ENCODE measurements at regions not wholly inside any gene's neighbourhood (a gene's known extent, or its start where the extent isn't known, plus 50 kb on each side); places are given as distances from the start of the nearest gene placed in this dataset.

- no peak for DNase-seq
- Histone ChIP-seq H3K4me3 (ENCODE audit: low read length) (no peak overlapping the region), H3F3A (ENCODE audit: insufficient read depth, low read length) (no peaks in the 10 kb centered on the region), H3K36me3 (replicated peaks; ENCODE audit: insufficient read depth, low read length) (no peaks in the 10 kb centered on the region), H3K27me3 (replicated peaks; ENCODE audit: insufficient read depth, low read length) (no peaks in the 10 kb centered on the region), H3K79me2 (ENCODE audit: low read length) (no peaks in the 10 kb centered on the region), H2AFZ (ENCODE audit: low read length) (no peak overlapping the region), H3K27ac (ENCODE audit: low read length) (no peak overlapping the region), H3K9ac (ENCODE audit: low read length) (no peak overlapping the region), H3K4me1 (ENCODE audit: low read length) (no peaks in the 10 kb centered on the region), H4K20me1 (ENCODE audit: insufficient read depth, low read length) (no peaks in the 10 kb centered on the region), H3K9me3 (replicated peaks; ENCODE audit: insufficient read depth, low read length) (no peaks in the 10 kb centered on the region), H3K9me2 (replicated peaks; ENCODE audit: insufficient read depth, low read length) (no peaks in the 10 kb centered on the region), H3K4me2 (ENCODE audit: low read depth, low read length) (no peak overlapping the region)
- TF ChIP-seq EZH2 (optimal IDR thresholded peaks at IDR 0.05; ENCODE audit: low read depth, low read length) (no peak), EZH2phosphoT487 (IDR thresholded peaks at IDR 0.05; ENCODE audit: low read length) (no peak)
- TF ChIP-seq, protein P1, sequence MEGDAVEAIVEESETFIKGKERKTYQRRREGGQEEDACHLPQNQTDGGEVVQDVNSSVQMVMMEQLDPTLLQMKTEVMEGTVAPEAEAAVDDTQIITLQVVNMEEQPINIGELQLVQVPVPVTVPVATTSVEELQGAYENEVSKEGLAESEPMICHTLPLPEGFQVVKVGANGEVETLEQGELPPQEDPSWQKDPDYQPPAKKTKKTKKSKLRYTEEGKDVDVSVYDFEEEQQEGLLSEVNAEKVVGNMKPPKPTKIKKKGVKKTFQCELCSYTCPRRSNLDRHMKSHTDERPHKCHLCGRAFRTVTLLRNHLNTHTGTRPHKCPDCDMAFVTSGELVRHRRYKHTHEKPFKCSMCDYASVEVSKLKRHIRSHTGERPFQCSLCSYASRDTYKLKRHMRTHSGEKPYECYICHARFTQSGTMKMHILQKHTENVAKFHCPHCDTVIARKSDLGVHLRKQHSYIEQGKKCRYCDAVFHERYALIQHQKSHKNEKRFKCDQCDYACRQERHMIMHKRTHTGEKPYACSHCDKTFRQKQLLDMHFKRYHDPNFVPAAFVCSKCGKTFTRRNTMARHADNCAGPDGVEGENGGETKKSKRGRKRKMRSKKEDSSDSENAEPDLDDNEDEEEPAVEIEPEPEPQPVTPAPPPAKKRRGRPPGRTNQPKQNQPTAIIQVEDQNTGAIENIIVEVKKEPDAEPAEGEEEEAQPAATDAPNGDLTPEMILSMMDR (IDR thresholded peaks at IDR 0.05; ENCODE audit: low read length): no peak
Observed at GRCh38 chr6:22081709-22082108, 215.1 kb downstream of the PRL start.

DNA sequence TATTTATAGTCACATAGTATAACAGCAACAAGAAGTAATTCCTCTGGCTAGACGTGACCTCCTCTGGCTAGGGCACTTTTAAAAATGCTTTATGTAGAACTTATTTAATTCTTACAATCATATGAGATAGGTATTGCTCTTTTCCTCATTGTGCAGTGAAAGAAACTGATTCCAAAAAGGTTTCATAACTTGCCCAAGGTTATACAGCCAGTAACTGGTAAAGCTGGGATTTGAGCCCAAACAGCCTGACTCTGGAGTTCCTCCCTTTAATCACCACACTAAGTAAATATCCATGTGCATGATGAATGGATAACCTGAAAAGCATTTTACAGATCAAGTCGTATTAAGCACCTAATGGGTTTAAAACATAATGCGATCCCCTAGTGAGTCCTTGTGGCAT is 214.6 kb downstream of the PRL start:
- TF ChIP-seq EZH2phosphoT487 (IDR thresholded peaks at IDR 0.05; ENCODE audit: low read length) (no peak), EZH2 (optimal IDR thresholded peaks at IDR 0.05; ENCODE audit: low read depth, low read length) (no peak)
- TF ChIP-seq, protein P1 (IDR thresholded peaks at IDR 0.05; ENCODE audit: low read length): no peak
- Histone ChIP-seq H3F3A (ENCODE audit: insufficient read depth, low read length) (no peaks in the 10 kb centered on the region), H3K9me2 (replicated peaks; ENCODE audit: insufficient read depth, low read length) (no peaks in the 10 kb centered on the region), H3K9ac (ENCODE audit: low read length) (no peak overlapping the region), H3K4me2 (ENCODE audit: low read depth, low read length) (no peak overlapping the region), H2AFZ (ENCODE audit: low read length) (no peak overlapping the region), H3K4me1 (ENCODE audit: low read length) (no peaks in the 10 kb centered on the region), H3K27ac (ENCODE audit: low read length) (no peak overlapping the region), H3K36me3 (replicated peaks; ENCODE audit: insufficient read depth, low read length) (no peaks in the 10 kb centered on the region), H3K4me3 (ENCODE audit: low read length) (no peak overlapping the region), H3K79me2 (ENCODE audit: low read length) (no peaks in the 10 kb centered on the region), H3K27me3 (replicated peaks; ENCODE audit: insufficient read depth, low read length) (no peaks in the 10 kb centered on the region), H3K9me3 (replicated peaks; ENCODE audit: insufficient read depth, low read length) (no peaks in the 10 kb centered on the region), H4K20me1 (ENCODE audit: insufficient read depth, low read length) (no peaks in the 10 kb centered on the region)
- no peak for DNase-seq

DNA sequence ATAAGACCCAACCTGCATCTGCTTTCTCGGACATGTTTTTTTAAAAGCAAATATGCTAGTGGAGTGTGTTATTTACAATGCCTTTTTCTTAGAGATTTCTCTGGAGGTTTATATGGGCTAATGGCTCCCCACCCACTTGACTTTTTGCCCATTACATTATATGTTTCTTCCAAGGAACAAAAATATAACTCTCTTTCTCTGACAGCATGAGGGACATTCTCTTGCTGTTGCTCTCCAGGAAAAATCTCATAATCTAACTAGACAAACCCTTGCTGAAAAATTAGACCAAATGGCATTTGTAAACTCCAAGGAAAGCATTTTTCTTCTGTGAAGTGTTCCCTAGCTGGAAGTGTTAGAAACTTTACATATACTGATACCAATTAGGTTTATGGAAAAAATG is 213.7 kb downstream of the PRL start:
- Histone ChIP-seq H3K9me2 (replicated peaks; ENCODE audit: insufficient read depth, low read length) (no peaks in the 10 kb centered on the region), H3K9me3 (replicated peaks; ENCODE audit: insufficient read depth, low read length) (no peaks in the 10 kb centered on the region), H3K9ac (ENCODE audit: low read length) (no peak overlapping the region), H2AFZ (ENCODE audit: low read length) (no peak overlapping the region), H3K27ac (ENCODE audit: low read length) (no peak overlapping the region), H3K36me3 (replicated peaks; ENCODE audit: insufficient read depth, low read length) (no peaks in the 10 kb centered on the region), H3K27me3 (replicated peaks; ENCODE audit: insufficient read depth, low read length) (no peaks in the 10 kb centered on the region), H3K79me2 (ENCODE audit: low read length) (no peaks in the 10 kb centered on the region), H3K4me1 (ENCODE audit: low read length) (no peaks in the 10 kb centered on the region), H3K4me3 (ENCODE audit: low read length) (no peak overlapping the region), H4K20me1 (ENCODE audit: insufficient read depth, low read length) (no peaks in the 10 kb centered on the region), H3K4me2 (ENCODE audit: low read depth, low read length) (no peak overlapping the region), H3F3A (ENCODE audit: insufficient read depth, low read length) (no peaks in the 10 kb centered on the region)
- TF ChIP-seq, protein P1 (IDR thresholded peaks at IDR 0.05; ENCODE audit: low read length): no peak
- TF ChIP-seq EZH2phosphoT487 (IDR thresholded peaks at IDR 0.05; ENCODE audit: low read length) (no peak), EZH2 (optimal IDR thresholded peaks at IDR 0.05; ENCODE audit: low read depth, low read length) (no peak)
- no peak for DNase-seq

Data from MM.1S (cell line).